ENCODE measurements at regions not wholly inside any gene's neighbourhood (a gene's known extent, or its start where the extent isn't known, plus 50 kb on each side); places are given as distances from the start of the nearest gene placed in this dataset.

DNA sequence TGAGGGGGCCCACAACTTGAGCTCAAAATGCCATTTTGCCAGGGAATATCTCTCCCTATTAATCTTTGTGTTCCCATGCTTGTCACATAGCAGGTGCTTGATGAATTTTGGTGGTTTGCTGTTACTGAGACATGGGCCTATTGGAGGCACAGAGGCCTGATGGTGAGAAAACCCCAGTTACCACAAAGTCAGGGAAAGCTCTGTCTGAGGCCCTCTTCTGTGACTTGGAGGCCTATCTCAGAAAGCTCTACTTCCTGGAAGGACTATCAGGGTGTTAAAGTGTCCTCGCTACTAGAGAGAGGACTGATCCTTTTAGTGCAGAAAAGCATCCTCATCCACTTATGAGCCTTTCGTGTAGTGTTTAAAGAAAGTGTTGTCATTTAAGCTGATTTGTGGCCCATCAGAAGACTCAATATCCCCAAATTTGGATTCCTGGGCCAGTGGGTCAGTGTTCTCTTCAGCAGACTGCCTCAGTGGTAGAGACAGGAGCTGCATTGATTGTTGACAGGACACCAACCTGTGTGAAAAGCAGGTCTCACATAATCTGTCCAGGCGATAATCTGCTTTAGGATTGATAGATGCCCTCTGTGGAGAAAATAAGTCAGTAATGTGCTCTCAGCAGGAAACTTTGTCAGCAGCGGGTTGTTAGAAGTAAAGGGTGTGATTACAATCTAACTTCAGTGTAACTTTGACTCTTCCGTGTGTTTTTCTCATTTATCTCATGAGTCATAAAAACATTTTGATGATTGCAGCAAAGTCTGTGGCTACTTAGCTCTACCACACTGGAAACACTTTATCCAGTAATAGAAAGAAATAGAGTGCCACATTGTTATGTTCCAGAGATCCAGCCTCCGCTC is 121.0 kb downstream of the AKAP11 start (continued):
- TF ChIP-seq ZNF382 (CRISPR knock-in tag; IDR thresholded peaks at IDR 0.05; ENCODE audit: borderline replicate concordance), result no peak
- no peak for TF ChIP-seq SALL1 (CRISPR knock-in tag; IDR thresholded peaks at IDR 0.05)
- no peak for TF ChIP-seq SNRNP70 (IDR thresholded peaks at IDR 0.05; ENCODE audit: low read depth, low read length)
- TF ChIP-seq ZNF572 (CRISPR knock-in tag; IDR thresholded peaks at IDR 0.05), result no peak
- no peak for TF ChIP-seq ZBTB2 (CRISPR knock-in tag; IDR thresholded peaks at IDR 0.05; ENCODE audit: low read depth)
- no peak for TF ChIP-seq FOXK1 (CRISPR knock-in tag; IDR thresholded peaks at IDR 0.05; ENCODE audit: borderline replicate concordance, low read depth)
- TF ChIP-seq SUZ12 (IDR thresholded peaks at IDR 0.05; ENCODE audit: low read depth, low read length), result no peak
- no peak for TF ChIP-seq TEAD3 (CRISPR knock-in tag; optimal IDR thresholded peaks at IDR 0.05; ENCODE audit: borderline replicate concordance)
- no peak for TF ChIP-seq FOXC1 (CRISPR knock-in tag; IDR thresholded peaks at IDR 0.05; ENCODE audit: borderline replicate concordance)
- no peak for TF ChIP-seq ZNF713 (CRISPR knock-in tag; IDR thresholded peaks at IDR 0.05)

GRCh38 chr13:42393573-42394360 is 121.8 kb downstream of the AKAP11 start:
- no peaks in the 10 kb centered on the region for H3K9me3 ChIP-seq (ENCODE audit: low read length)
- intact Hi-C loops (cut with micrococcal nuclease; ENCODE audit: unreplicated experiment), result no loop called here
- H3K4me1 ChIP-seq (ENCODE audit: insufficient read depth, low read length), result no peaks in the 10 kb centered on the region
- H3K4me2 ChIP-seq (ENCODE audit: low read depth, low read length), result no peak overlapping the region
- WGBS (ENCODE audit: low lambda C conversion rate), result 3% methylated on average over 5 of the region's 5 CpGs
- no peak overlapping the region for H2AFZ ChIP-seq (ENCODE audit: low read length)
- H3K36me3 ChIP-seq (replicated peaks in 1 of 2; ENCODE audit: control insufficient read depth in 1 of 2, insufficient read depth in 2 of 2, low read length in 2 of 2), result no peaks in the 10 kb centered on the region
- ChIA-PET POLR2A (no interaction called here), CTCF (ENCODE audit: low intra/inter-chr PET ratio, low total read pairs) (no interaction called here)
- H3K9ac ChIP-seq (ENCODE audit: insufficient read depth, low read depth, low read length), result no peak overlapping the region
- H4K20me1 ChIP-seq (ENCODE audit: insufficient read depth, low read length), result no peaks in the 10 kb centered on the region
- no peak overlapping the region for H3K27ac ChIP-seq (ENCODE audit: extremely low read length, insufficient read depth, low read length)
- no peak overlapping the region for H3K4me3 ChIP-seq (replicated peaks in 1 of 3; ENCODE audit: insufficient read depth in 1 of 3, low read depth in 2 of 3, low read length in 3 of 3)
- DNase-seq (ENCODE audit: low spot score) (no peak), ATAC-seq (no peak), FAIRE-seq (no peak)
- H3K79me2 ChIP-seq (ENCODE audit: insufficient read depth, low read length), result no peaks in the 10 kb centered on the region
- in situ Hi-C loops (cut with HindIII; ENCODE audit: extremely low pct_ligation_motif_present, low pct_unique_long_range_greater_than_20kb), result no loop called here
- H3K27me3 ChIP-seq (ENCODE audit: control insufficient read depth in 1 of 2, insufficient read depth in 2 of 2, low read length in 2 of 2), result no peaks in the 10 kb centered on the region
- BruUV-seq (replicated peaks), result no TSS peak
- TF ChIP-seq ZNF441 (CRISPR knock-in tag; IDR thresholded peaks at IDR 0.05; ENCODE audit: borderline replicate concordance) (no peak), HDAC1 (CRISPR knock-in tag; IDR thresholded peaks at IDR 0.05) (no peak), ZNF646 (CRISPR knock-in tag; IDR thresholded peaks at IDR 0.05) (no peak)

Data from HepG2 (cell line).